Lung microvascular endothelial cell (primary cell): ENCODE measurements at regions not wholly inside any gene's neighbourhood (a gene's known extent, or its start where the extent isn't known, plus 50 kb on each side); places are given as distances from the start of the nearest gene placed in this dataset.

Source experiments
- DNase-seq, 2 donors: peaks; one replicate each; pipeline versions ENCODE4 v3.0.0 to v3.0.0-alpha.2; 2010; ENCODE audit warnings: low read depth in 2 of 2

- DNase-seq: no peak
Observed at GRCh38 chr10:78895469-78895868, 173.3 kb upstream of the ZMIZ1 start.

GRCh38 chr10:78896159-78896928, 172.4 kb upstream of the ZMIZ1 start:
- DNase-seq: no peak

DNA sequence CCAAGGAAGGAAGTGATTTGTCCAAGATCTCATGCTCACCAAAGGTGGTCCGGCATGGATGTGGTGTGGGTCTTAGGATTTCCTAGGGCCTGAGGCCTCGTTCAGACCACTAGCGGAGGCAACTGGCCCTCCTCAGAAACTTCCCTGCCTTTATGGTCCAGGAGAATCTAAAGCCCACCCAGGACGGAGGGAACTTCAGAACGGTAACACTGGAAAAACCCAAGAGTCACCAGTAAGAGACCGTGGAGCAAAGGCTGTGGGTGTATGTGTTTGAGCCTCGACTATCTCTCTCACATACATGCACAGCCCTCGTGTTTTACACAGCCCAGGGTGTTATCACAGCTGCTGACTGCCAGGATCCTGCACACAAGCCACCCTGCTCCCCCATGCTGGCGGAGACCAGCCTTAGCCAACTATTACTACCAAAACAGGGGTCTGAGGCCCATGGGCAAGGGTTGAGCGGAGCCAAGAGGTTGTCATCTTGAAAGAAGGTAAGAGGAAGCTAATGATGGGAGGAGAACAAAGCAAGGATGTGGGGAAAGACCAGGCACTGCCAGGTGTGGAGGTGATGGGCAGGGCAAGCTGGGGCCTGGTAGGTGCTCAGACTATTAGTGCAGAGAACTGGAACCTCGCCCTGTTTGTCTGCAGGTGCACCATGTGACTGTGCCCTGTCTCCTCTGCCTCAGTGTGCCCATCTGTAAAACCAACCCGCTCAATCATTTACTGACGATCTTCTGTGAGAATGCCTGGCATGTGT, 170.2 kb upstream of the ZMIZ1 start:
- no peak for DNase-seq

- no peak for DNase-seq
Observed at GRCh38 chr10:78899098-78899754, 169.5 kb upstream of the ZMIZ1 start.

- DNase-seq: no peak
Observed at GRCh38 chr10:78899996-78900714, 168.6 kb upstream of the ZMIZ1 start.

GRCh38 chr10:78900715-78901430, 167.9 kb upstream of the ZMIZ1 start:
- no peak for DNase-seq

DNA sequence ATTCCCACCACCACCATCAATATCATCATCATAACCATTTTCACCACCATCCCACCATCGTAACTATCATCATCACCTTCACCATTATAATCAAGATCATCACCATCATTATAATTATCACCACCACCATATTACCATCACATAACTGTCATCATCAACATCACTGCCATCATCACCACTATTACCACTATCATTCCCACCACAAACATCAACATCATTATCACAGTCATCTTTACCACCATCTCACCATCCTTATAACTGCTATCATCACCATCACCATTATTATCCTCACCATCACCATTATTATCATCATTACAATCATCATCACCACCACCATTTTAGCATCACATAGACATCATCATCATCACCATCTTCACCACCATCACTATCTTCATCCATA, 167.1 kb upstream of the ZMIZ1 start:
- DNase-seq: no peak

DNA sequence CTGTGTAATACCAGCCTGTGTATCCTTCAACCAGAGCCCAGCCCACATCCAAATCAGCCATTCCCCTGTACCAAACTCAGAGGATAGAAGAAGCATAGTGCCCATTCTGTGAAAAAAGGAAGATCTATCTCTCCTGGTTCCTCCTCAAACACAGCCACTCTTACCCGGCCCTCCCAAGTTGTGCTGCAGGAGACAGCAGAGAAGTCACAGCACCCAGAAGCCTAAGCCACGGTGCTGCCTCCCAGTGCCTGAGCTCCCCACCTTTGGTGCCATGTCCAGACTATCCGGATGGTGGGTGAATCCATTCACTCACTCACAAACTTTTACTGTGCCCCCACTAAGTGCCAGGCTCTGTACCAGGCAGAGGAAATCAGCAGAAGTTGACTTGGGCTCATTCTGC, 166.0 kb upstream of the ZMIZ1 start:
- DNase-seq: no peak

DNA sequence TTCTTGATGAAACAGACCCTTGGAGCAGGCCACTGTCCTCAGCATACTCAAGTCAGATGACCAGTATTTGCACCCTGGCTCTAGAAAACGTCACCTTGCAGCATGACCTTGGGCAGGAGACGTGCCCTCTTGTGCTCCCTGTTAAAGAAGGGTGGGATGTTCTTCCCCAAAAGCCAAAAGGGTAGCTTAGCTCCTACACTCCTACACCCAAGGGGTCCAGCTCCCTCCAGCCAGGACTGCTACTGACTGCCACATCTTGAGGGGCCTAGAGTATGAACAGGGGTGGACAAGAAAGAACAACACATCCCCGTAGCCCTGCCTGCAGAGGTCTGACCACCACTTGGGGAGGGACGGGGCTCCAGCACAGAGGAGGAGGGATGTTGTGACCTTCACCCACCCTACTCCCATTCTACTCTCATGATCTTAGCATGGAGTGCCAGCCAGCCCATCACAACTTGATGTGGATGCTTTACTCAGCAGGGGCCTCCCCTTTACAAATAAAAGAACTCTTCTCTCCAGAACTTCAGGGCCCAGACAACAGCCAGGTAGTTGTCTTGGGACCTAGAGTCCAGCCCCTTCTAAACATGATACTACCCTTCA, 165.3 kb upstream of the ZMIZ1 start:
- DNase-seq: no peak

- no peak for DNase-seq
Observed at GRCh38 chr10:78904196-78904595, 164.6 kb upstream of the ZMIZ1 start.

DNA sequence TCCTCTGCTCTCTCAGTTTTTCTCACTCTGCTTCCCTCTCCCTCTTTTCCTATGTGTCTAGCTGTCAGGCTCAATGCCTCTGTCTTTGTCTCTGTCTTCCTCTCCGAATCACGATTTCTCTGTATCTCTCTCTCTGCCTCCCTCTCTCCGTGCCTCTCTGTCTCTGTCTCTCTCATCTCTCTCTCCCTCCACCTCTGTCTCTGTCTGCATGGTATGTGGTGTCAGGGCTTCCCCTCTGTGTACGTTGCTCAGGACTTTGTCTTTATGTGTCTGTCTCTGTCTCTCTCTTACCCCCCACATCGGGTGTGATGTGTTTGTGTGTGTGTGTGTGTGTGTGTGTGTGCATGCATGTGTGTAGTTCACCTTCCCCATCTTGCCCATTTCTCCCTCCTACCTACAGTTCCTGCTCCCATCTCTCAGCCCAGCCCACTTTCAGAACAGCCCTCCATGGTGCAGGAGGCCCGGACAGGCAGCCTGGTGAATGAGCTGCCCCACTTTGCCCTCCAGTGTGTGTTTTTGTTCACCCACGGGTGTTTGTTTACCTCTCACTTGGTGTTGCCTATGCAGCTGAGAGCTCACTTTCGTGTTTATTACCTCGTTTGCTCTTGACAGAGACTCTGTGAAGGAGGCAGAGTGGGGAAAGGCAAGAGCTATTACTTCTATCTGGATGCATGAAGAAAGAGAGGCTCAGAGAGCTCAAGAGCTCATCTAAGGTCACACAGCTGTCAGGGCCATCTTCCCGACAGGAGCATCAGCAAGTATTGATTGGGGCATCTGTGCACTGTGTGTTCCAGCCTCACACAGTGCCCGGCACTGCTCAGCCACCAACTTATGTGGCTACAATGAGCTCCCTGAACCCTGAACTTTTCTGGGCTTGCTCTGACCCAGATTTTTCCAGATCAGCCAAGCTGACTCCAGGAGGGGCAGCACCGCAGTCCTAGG, 163.5 kb upstream of the ZMIZ1 start:
- DNase-seq: no peak

- no peak for DNase-seq
Observed at GRCh38 chr10:78905957-78906308, 162.8 kb upstream of the ZMIZ1 start.

DNA sequence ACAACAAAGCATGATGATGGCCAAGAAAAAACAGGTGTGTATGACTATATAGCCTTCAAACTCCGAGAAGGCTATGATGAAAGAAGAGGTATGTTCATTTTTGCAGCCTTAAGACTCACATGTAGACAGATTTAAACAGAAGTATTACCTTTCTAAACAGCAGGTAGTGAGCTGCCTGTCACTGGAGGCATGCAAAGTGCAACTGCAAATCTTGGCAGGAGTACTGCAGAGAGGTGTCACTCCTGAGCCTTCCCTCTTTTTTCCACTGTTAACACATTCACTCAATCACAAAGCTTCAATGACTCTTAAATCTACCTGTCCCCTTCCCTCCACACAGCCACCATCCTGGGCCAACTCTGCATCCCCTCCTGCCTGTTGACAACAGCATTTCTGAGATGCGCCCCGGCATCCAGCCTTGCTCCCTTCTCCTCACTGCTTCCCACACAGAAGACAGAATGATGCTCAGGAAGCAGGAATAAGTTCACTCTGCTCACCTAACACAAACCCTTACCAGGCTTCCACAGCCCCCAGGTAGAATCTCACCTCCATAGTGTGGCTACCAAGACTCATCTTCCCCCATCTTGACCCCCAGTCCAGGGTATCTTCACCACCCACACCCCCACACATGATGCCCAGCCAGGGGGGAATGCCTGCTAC, 161.9 kb upstream of the ZMIZ1 start:
- no peak for DNase-seq

DNA sequence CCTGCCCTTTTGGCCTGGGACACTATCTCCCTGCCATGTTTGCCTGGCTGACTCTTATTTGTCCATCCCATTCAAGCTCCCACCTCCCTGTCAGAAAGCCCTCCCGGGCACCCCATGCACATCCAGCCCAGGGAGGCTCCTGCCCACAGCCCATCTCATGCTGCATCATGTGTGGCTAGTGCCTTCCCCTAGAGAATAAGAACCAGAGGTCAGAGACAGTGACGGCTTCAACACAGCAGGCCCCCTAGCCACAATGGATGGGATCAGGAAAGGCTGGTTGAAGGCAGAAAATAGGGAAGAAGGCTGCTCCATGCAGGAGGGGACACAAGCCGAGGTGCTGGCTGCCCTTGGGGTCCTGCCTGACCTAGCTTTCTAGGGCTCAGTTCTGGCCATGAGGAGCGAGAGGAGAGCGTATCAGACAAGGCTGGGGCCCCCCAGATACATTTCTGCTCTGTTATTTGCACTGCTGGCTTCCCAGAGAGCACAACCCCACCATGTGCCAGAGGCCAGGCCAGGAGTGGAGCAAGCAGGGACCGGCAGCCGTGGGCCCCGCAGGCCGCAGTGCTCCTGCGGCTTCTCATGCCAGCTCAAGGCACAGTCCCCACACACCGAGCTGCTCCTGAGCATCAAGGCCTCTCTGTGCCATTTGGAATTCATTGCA, 161.1 kb upstream of the ZMIZ1 start:
- DNase-seq: no peak

- DNase-seq: no peak
Observed at GRCh38 chr10:78909221-78909620, 159.5 kb upstream of the ZMIZ1 start.

DNA sequence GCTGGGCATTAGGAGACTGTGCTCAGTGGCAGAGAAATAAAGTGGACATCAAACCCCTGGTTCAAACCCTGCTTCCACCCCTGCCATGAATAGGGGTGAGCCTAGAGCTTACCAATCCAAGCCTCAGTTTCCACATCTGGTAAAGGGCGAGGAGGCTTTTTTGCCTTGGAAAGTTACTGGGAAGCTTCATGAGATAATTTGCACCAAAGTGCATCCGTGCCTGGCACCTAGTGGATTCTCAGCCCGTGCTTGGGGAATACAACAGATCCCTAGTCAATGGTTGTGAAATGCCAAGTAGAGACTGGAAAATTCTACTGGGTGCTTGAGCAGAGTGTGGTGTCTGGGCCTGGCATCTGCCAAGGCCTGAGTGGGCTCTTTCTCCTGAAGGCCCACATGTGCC, 158.7 kb upstream of the ZMIZ1 start:
- no peak for DNase-seq

GRCh38 chr10:78910476-78910875, 158.3 kb upstream of the ZMIZ1 start:
- no peak for DNase-seq

DNA sequence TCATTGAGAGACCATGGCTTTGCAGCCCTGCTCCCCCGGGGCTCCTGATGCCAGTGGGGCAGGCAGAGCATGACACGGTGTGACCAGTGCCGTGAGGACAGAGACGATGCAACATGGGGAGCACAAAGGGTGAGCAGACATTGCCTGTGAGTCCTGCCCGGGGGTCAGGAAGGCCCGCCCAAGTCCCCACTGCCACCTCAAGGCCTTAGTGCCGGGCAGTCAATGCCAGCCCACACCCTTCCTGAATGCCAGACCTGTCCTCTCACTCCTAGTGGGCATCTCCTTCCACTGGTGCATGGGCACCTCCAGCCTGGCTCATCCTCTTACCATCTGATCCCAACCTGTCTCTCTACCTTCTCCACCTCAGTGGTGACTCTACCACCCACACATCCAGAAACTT, 157.9 kb upstream of the ZMIZ1 start:
- no peak for DNase-seq
